IMR-90 (cell line): ENCODE measurements at regions not wholly inside any gene's neighbourhood (a gene's known extent, or its start where the extent isn't known, plus 50 kb on each side); places are given as distances from the start of the nearest gene placed in this dataset.

Experiments used
- ATAC-seq: fragments of 200-7000 bp; cut with Tn5 transposase; 2 replicates; pipeline ENCODE4 v1.9.1; 2020; ENCODE audit warnings: low read depth, mild to moderate bottlenecking, moderate library complexity
- BruUV-seq: library from RNA; stranded (reverse); fragments of 400-500 nt; replicated peaks from 2 replicates; lab custom pipeline; 2021; lab: Mats Ljungman, UMichigan
- CTCF ChIA-PET: fragments of 300-600 bp; formaldehyde crosslinking; extraction: SDS; loops from one replicate; lab custom pipeline; 2021; ENCODE audit warnings: antibody characterized with exemption; lab: Yijun Ruan, JAX
- POLR2A ChIA-PET: fragments of 300-600 bp; sonication (Branson Sonifier 250); formaldehyde crosslinking; loops from one replicate; lab custom pipeline; 2022; ENCODE audit warnings: antibody characterized with exemption; ENCODE audit not compliant: unreplicated experiment; lab: Charles Lee
- DNase-seq: peaks from one replicate; pipeline ENCODE4 v3.0.0; 2013
- H2AFZ ChIP-seq: replicated peaks from 2 replicates; pipeline ENCODE3; 2013; ENCODE audit warnings: low read length, mild to moderate bottlenecking; ENCODE audit not compliant: poor library complexity
- H2AK5ac ChIP-seq: 2 replicates; pipeline ENCODE4 v1.6.1; 2013; ENCODE audit warnings: low read depth, low read length, inconsistent platforms
- H2AK9ac ChIP-seq: replicated peaks from 2 replicates; pipeline ENCODE3; 2013; ENCODE audit warnings: mild to moderate bottlenecking, low read depth, low read length, moderate library complexity; ENCODE audit not compliant: poor library complexity
- H2BK120ac ChIP-seq: 2 replicates; pipeline ENCODE4 v1.6.1; 2013; ENCODE audit warnings: low read depth, low read length, inconsistent platforms
- H2BK15ac ChIP-seq: 3 replicates; pipeline ENCODE4 v1.6.1; 2013; ENCODE audit warnings: low read depth, low read length, inconsistent platforms
- H2BK20ac ChIP-seq: 2 replicates; pipeline ENCODE4 v1.6.1; 2013; ENCODE audit warnings: low read depth, mild to moderate bottlenecking, inconsistent platforms, low read length, moderate library complexity
- H2BK5ac ChIP-seq: 2 replicates; pipeline ENCODE4 v1.6.1; 2013; ENCODE audit warnings: mild to moderate bottlenecking, low read depth, low read length, inconsistent platforms; ENCODE audit not compliant: poor library complexity, severe bottlenecking
- H3K14ac ChIP-seq: replicated peaks from 2 replicates; pipeline ENCODE4 v1.6.1; 2013; ENCODE audit warnings: low read depth, low read length, inconsistent platforms
- H3K18ac ChIP-seq: 2 replicates; pipeline ENCODE4 v1.6.1; 2013; ENCODE audit warnings: low read depth, low read length, control low read depth
- H3K23ac ChIP-seq: 2 replicates; pipeline ENCODE4 v1.6.1; 2013; ENCODE audit warnings: low read depth, low read length, inconsistent platforms
- H3K27ac ChIP-seq: 2 replicates; pipeline ENCODE4 v1.5.1; 2013; ENCODE audit warnings: mild to moderate bottlenecking, control low read depth, low read length; ENCODE audit not compliant: insufficient read depth
- H3K27me3 ChIP-seq: 2 replicates; pipeline ENCODE4 v1.6.1; 2013; ENCODE audit warnings: low read length; ENCODE audit not compliant: control insufficient read depth, insufficient read depth
- H3K36me3 ChIP-seq: 2 replicates; pipeline ENCODE4 v1.6.1; 2013; ENCODE audit warnings: low read length, mixed read lengths; ENCODE audit not compliant: control insufficient read depth, insufficient read depth
- H3K4ac ChIP-seq: 2 replicates; pipeline ENCODE4 v1.6.1; 2013; ENCODE audit warnings: low read depth, low read length, inconsistent platforms
- H3K4me1 ChIP-seq: 2 replicates; pipeline ENCODE4 v1.6.1; 2013; ENCODE audit warnings: low read length, mixed read lengths; ENCODE audit not compliant: control insufficient read depth, insufficient read depth
- H3K4me2 ChIP-seq: 2 replicates; pipeline ENCODE4 v1.6.1; 2013; ENCODE audit warnings: low read depth, mild to moderate bottlenecking, control low read depth, low read length, moderate library complexity
- H3K4me3 ChIP-seq: 2 replicates; pipeline ENCODE4 v1.5.1; 2013; ENCODE audit warnings: low read depth, mild to moderate bottlenecking, control low read depth, low read length, moderate library complexity; ENCODE audit not compliant: insufficient read depth
- H3K56ac ChIP-seq: 2 replicates; pipeline ENCODE4 v1.6.1; 2013; ENCODE audit warnings: low read length, inconsistent platforms; ENCODE audit not compliant: insufficient read depth; ENCODE audit errors: extremely low read depth
- H3K79me1 ChIP-seq, 2 experiments: 2 replicates each; pipeline ENCODE4 v1.6.1; 2013; ENCODE audit warnings: low read length in 2 of 2, inconsistent platforms in 1 of 2, low read depth in 1 of 2
- H3K9ac ChIP-seq: 2 replicates; pipeline ENCODE4 v1.6.1; 2013; ENCODE audit warnings: low read depth, low read length, control low read depth
- H3K9me1 ChIP-seq: 2 replicates; pipeline ENCODE4 v1.6.1; 2013; ENCODE audit warnings: low read length, inconsistent platforms; ENCODE audit not compliant: insufficient read depth
- H3K9me3 ChIP-seq: 2 replicates; pipeline ENCODE4 v1.6.1; 2013; ENCODE audit warnings: low read length; ENCODE audit not compliant: control insufficient read depth, insufficient read depth
- H4K20me1 ChIP-seq: 2 replicates; pipeline ENCODE4 v1.6.1; 2013; ENCODE audit warnings: low read length, inconsistent platforms; ENCODE audit not compliant: insufficient read depth
- H4K5ac ChIP-seq: 2 replicates; pipeline ENCODE4 v1.6.1; 2013; ENCODE audit warnings: mild to moderate bottlenecking, low read depth, low read length, control low read depth
- H4K8ac ChIP-seq, 2 experiments: 2 replicates each; pipeline ENCODE4 v1.6.1; 2013; ENCODE audit warnings: low read depth in 2 of 2, low read length in 2 of 2, control low read depth in 1 of 2, inconsistent platforms in 1 of 2
- H4K91ac ChIP-seq: 2 replicates; pipeline ENCODE4 v1.6.1; 2013; ENCODE audit warnings: low read depth, low read length, inconsistent platforms; ENCODE audit not compliant: insufficient read depth
- BHLHE40 ChIP-seq: fragments of 150-350 bp; IDR thresholded peaks from 2 replicates; pipeline ENCODE4 v1.6.1; 2016; ENCODE audit warnings: mild to moderate bottlenecking, low read depth, low read length
- CEBPB ChIP-seq: IDR thresholded peaks from 2 replicates; pipeline ENCODE4 v1.6.1; 2012; ENCODE audit warnings: low read depth, low read length, improper control_type of control experiment
- CHD1 ChIP-seq: IDR thresholded peaks from 2 replicates; pipeline ENCODE4 v1.6.1; 2012; ENCODE audit warnings: low read depth, low read length, improper control_type of control experiment
- CTCF ChIP-seq: conservative IDR thresholded peaks from 2 replicates; pipeline ENCODE4 v1.5.1; 2012; ENCODE audit warnings: mild to moderate bottlenecking, low read depth, low read length, improper control_type of control experiment
- ELK1 ChIP-seq: fragments of 150-350 bp; IDR thresholded peaks from 2 replicates; pipeline ENCODE4 v1.6.1; 2016; ENCODE audit warnings: low read depth, mild to moderate bottlenecking, low read length, moderate library complexity, borderline replicate concordance
- FOS ChIP-seq: fragments of 150-350 bp; IDR thresholded peaks from 2 replicates; pipeline ENCODE4 v1.6.1; 2016; ENCODE audit warnings: low read depth, low read length
- MAFK ChIP-seq: IDR thresholded peaks from 2 replicates; pipeline ENCODE4 v1.6.1; 2012; ENCODE audit warnings: low read depth, low read length, improper control_type of control experiment
- MAZ ChIP-seq: IDR thresholded peaks from 2 replicates; pipeline ENCODE4 v1.6.1; 2012; ENCODE audit warnings: low read depth, mild to moderate bottlenecking, low read length, improper control_type of control experiment, moderate library complexity, borderline replicate concordance
- MXI1 ChIP-seq: IDR thresholded peaks from 2 replicates; pipeline ENCODE4 v1.6.1; 2012; ENCODE audit warnings: low read depth, mild to moderate bottlenecking, low read length, moderate library complexity, borderline replicate concordance
- NFE2L2 ChIP-seq: fragments of 150-350 bp; IDR thresholded peaks from 2 replicates; pipeline ENCODE4 v1.6.1; 2016; ENCODE audit warnings: low read depth, mild to moderate bottlenecking, low read length
- POLR2A ChIP-seq: IDR thresholded peaks from 2 replicates; pipeline ENCODE4 v1.6.1; 2012; ENCODE audit warnings: mild to moderate bottlenecking, low read depth, low read length
- RAD21 ChIP-seq: IDR thresholded peaks from 2 replicates; pipeline ENCODE4 v1.6.1; 2012; ENCODE audit warnings: low read length, improper control_type of control experiment
- RCOR1 ChIP-seq: IDR thresholded peaks from 2 replicates; pipeline ENCODE4 v1.6.1; 2012; ENCODE audit warnings: mild to moderate bottlenecking, low read length, improper control_type of control experiment; ENCODE audit not compliant: insufficient replicate concordance
- RFX5 ChIP-seq: IDR thresholded peaks from 2 replicates; pipeline ENCODE4 v1.8.0; 2012; ENCODE audit warnings: low read depth, mild to moderate bottlenecking, low read length, moderate library complexity
- SMC3 ChIP-seq: fragments of 150-350 bp; IDR thresholded peaks from 2 replicates; pipeline ENCODE4 v1.6.1; 2016; ENCODE audit warnings: low read depth, mild to moderate bottlenecking, antibody characterized with exemption, low read length, moderate library complexity
- USF2 ChIP-seq: fragments of 150-350 bp; IDR thresholded peaks from 2 replicates; pipeline ENCODE4 v1.6.1; 2017; ENCODE audit warnings: mild to moderate bottlenecking, antibody characterized with exemption, low read length, low read depth
- WGBS, 2 experiments: methylation state at CpG; one replicate each; pipeline versions ENCODE4 v1.1.5 to v1.1.7; 2013; ENCODE audit warnings: missing lambda C conversion rate in 2 of 2; ENCODE audit not compliant: insufficient read length in 1 of 2; ENCODE audit errors: extremely low coverage in 2 of 2; 5-methylcytosine and 5-hydroxymethylcytosine counted together
- dilution Hi-C: fragments of 300-500 bp; cut with HindIII; formaldehyde crosslinking; loops from one replicate; pipeline ENCODE4 v1.14.3; 2018; ENCODE audit warnings: low sequenced_read_pairs; ENCODE audit not compliant: unreplicated experiment
- in situ Hi-C: fragments of 300-500 bp; cut with MboI; formaldehyde crosslinking; loops from 3 replicates; pipeline ENCODE4 v1.14.3; 2019; ENCODE audit warnings: low sequenced_read_pairs, inconsistent platforms, mixed read lengths
- intact Hi-C: fragments of 100-400 bp; cut with micrococcal nuclease; formaldehyde crosslinking; loops from 2 replicates; pipeline ENCODE4 v1.10.0; 2022

- H4K20me1 ChIP-seq: no peaks in the 10 kb centered on the region
- no peaks in the 10 kb centered on the region for H3K79me1 ChIP-seq
- no peak overlapping the region for H2BK20ac ChIP-seq
- no CpG with 5 or more reads among the region's 4 CpGs for WGBS, 2 experiments
- intact Hi-C loops: no loop called here
- no peak overlapping the region for H3K4ac ChIP-seq
- H3K9me3 ChIP-seq: peaks cover 20% of the 10 kb centered on the region
- H3K4me1 ChIP-seq: no peaks in the 10 kb centered on the region
- H4K91ac ChIP-seq: no peak overlapping the region
- no peak overlapping the region for H2BK5ac ChIP-seq
- dilution Hi-C loops: no loop called here
- no peaks in the 10 kb centered on the region for H3K27me3 ChIP-seq
- no peaks in the 10 kb centered on the region for H3K9me1 ChIP-seq
- H2AK9ac ChIP-seq: no peak overlapping the region
- H3K56ac ChIP-seq: no peak overlapping the region
- H2AK5ac ChIP-seq: no peak overlapping the region
- H3K36me3 ChIP-seq: no peaks in the 10 kb centered on the region
- no peak overlapping the region for H3K14ac ChIP-seq
- H4K5ac ChIP-seq: no peak overlapping the region
- no peak overlapping the region for H2AFZ ChIP-seq
- H3K27ac ChIP-seq: no peak overlapping the region
- no peak overlapping the region for H3K18ac ChIP-seq
- in situ Hi-C loops: no loop called here
- H2BK15ac ChIP-seq: no peak overlapping the region
- no TSS peak for BruUV-seq
- no peak overlapping the region for H4K8ac ChIP-seq
- no peak overlapping the region for H3K4me3 ChIP-seq
- H3K23ac ChIP-seq: no peak overlapping the region
- POLR2A ChIA-PET: no interaction called here
- TF ChIP-seq RCOR1: no peak
- TF ChIP-seq BHLHE40: no peak
- TF ChIP-seq MXI1: no peak
- TF ChIP-seq RFX5: no peak
- no peak for TF ChIP-seq CEBPB
- no peak for TF ChIP-seq MAZ
- TF ChIP-seq SMC3: no peak
- TF ChIP-seq CTCF: no peak
- TF ChIP-seq ELK1: no peak
- TF ChIP-seq RAD21: no peak
- no peak for TF ChIP-seq CHD1
- no peak for TF ChIP-seq POLR2A
- TF ChIP-seq NFE2L2: no peak
- TF ChIP-seq FOS: no peak
- TF ChIP-seq MAFK: no peak
- TF ChIP-seq USF2: no peak
- no peak for ATAC-seq
- no peak overlapping the region for H3K9ac ChIP-seq
- CTCF ChIA-PET: interaction anchor here (0.6 kb wide), 1 partner anchor 283 kb away, joined by 3 read pairs; no protein-coding TSS in a partner anchor
- H3K4me2 ChIP-seq: no peak overlapping the region
- DNase-seq: no peak
- no peak overlapping the region for H2BK120ac ChIP-seq
Measured at GRCh38 chr5:6202968-6203365, 175.4 kb downstream of the MED10 start.
